NT2/D1 (cell line): ENCODE measurements at regions not wholly inside any gene's neighbourhood (a gene's known extent, or its start where the extent isn't known, plus 50 kb on each side); places are given as distances from the start of the nearest gene placed in this dataset.

ENCODE experiments used
- DNase-seq: peaks from one replicate; pipeline ENCODE4 v3.0.0-alpha.2; 2011; ENCODE audit warnings: low read depth, low spot score
- H3K27me3 ChIP-seq: 2 replicates; pipeline ENCODE4 v1.6.0; 2011; ENCODE audit warnings: mild to moderate bottlenecking; ENCODE audit not compliant: insufficient read length, insufficient read depth
- H3K36me3 ChIP-seq: 2 replicates; pipeline ENCODE4 v1.6.1; 2011; ENCODE audit warnings: mild to moderate bottlenecking, low read length, mixed read lengths; ENCODE audit not compliant: insufficient read depth, insufficient read length
- H3K4me1 ChIP-seq: 2 replicates; pipeline ENCODE4 v1.5.1; 2011; ENCODE audit not compliant: insufficient read depth, insufficient read length
- H3K4me3 ChIP-seq: 2 replicates; pipeline ENCODE4 v1.5.1; 2011; ENCODE audit warnings: low read depth; ENCODE audit not compliant: insufficient read length
- H3K9ac ChIP-seq: 2 replicates; pipeline ENCODE4 v1.6.0; 2011; ENCODE audit warnings: low read depth; ENCODE audit not compliant: insufficient read length
- H3K9me3 ChIP-seq: 2 replicates; pipeline ENCODE4 v1.5.1; 2011; ENCODE audit warnings: mild to moderate bottlenecking, low read length; ENCODE audit not compliant: insufficient read depth
- SUZ12 ChIP-seq: IDR thresholded peaks from 2 replicates; pipeline ENCODE4 v1.6.1; 2011; ENCODE audit not compliant: insufficient read length, insufficient read depth; ENCODE audit errors: extremely low read depth
- YY1 ChIP-seq: IDR thresholded peaks from 2 replicates; pipeline ENCODE4 v1.6.1; 2011; ENCODE audit not compliant: insufficient read length, insufficient read depth
- ZNF274 ChIP-seq: IDR thresholded peaks from 2 replicates; pipeline ENCODE4 v1.6.1; 2011; ENCODE audit warnings: mild to moderate bottlenecking, low read depth, low read length

DNA sequence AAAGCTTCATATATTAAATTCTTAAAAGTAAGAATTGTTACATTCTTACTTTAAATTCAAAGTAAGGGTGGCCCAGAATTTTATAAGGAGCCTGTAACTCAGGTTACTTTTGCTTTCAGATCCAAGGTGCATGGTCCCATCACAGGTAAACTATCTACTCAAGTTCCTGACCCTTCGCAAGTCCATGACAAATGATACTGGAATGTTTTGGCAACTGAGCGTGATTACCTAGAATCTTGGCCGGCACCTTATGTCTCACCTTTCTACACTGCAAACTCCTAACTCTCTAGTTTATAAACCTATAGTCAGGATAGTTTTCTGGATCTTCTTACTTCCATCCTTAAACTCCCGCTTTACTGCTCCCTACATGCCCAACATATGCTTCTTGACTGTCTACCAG lies 67.9 kb upstream of the HMGN3 start:
- Histone ChIP-seq H3K9me3 (no peaks in the 10 kb centered on the region), H3K4me1 (no peaks in the 10 kb centered on the region), H3K36me3 (no peaks in the 10 kb centered on the region), H3K4me3 (no peak overlapping the region), H3K27me3 (no peaks in the 10 kb centered on the region), H3K9ac (no peak overlapping the region)
- no peak for TF ChIP-seq YY1
- no peak for TF ChIP-seq ZNF274
- no peak for TF ChIP-seq SUZ12
- no peak for DNase-seq

DNA sequence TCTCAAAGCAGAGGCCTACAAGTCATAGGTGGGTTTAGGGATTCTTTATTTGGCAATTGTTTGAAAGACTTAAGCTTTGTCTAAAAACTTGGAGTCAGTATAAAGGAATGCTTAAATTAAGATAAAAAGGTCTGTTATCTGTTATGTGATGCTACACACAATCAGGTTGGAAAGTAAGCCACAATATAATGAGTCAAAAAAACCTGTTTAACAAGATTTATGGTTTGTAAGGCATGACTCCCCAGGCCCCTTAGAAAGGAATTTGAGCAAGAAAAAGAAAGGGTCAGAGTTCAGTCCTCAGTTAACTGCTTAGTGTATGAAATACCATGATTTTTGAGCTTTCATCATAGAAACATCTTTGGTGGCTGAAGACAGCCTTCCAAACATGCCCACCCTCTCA lies 66.8 kb upstream of the HMGN3 start:
- no peak for TF ChIP-seq YY1
- no peak for TF ChIP-seq ZNF274
- TF ChIP-seq SUZ12: no peak
- Histone ChIP-seq H3K4me1 (no peaks in the 10 kb centered on the region), H3K9me3 (no peaks in the 10 kb centered on the region), H3K9ac (no peak overlapping the region), H3K27me3 (no peaks in the 10 kb centered on the region), H3K4me3 (no peak overlapping the region), H3K36me3 (no peaks in the 10 kb centered on the region)
- no peak for DNase-seq

DNA sequence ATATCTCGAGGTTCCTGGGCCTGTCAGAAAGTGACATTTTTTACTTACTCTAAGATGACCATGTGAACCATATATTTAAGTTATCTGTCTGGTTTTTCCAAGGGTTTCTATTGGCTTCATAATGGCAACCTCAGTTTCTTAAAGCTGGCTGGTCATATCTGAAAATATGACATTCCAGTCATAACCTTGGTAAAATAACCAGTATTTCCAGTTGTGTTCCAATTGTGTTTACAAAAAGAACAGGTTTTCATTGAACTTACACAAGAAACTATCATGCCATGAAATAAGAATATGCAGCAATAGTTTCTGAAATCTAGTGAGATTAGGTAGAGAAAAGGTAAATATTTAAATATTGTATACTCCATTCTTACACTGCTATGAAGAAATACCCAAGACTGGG lies 61.7 kb upstream of the HMGN3 start:
- no peak for DNase-seq
- Histone ChIP-seq H3K4me3 (no peak overlapping the region), H3K9me3 (no peaks in the 10 kb centered on the region), H3K9ac (no peak overlapping the region), H3K4me1 (no peaks in the 10 kb centered on the region), H3K27me3 (no peaks in the 10 kb centered on the region), H3K36me3 (no peaks in the 10 kb centered on the region)
- TF ChIP-seq SUZ12: no peak
- TF ChIP-seq ZNF274: no peak
- TF ChIP-seq YY1: no peak
